GM23338 (cell line): ENCODE measurements at regions not wholly inside any gene's neighbourhood (a gene's known extent, or its start where the extent isn't known, plus 50 kb on each side); places are given as distances from the start of the nearest gene placed in this dataset.

Source experiments
- ATAC-seq: fragments of 200-7000 bp; cut with Tn5 transposase; 3 replicates; pipeline ENCODE4 v1.9.1; 2020
- DNase-seq: peaks from one replicate; pipeline ENCODE4 v3.0.0-alpha.2; 2015; ENCODE audit warnings: low spot score
- H2AFZ ChIP-seq: fragments of 200-600 bp; sonication (generic); 2 replicates; pipeline ENCODE4 v1.8.0; 2016; ENCODE audit warnings: antibody characterized with exemption, mild to moderate bottlenecking, moderate library complexity
- H3F3A ChIP-seq: fragments of 200-600 bp; sonication (generic); replicated peaks from 2 replicates; pipeline ENCODE4 v1.8.0; 2017; ENCODE audit warnings: antibody characterized with exemption, mixed run types, low read depth
- H3K27ac ChIP-seq: fragments of 200-600 bp; sonication (generic); 2 replicates; pipeline ENCODE4 v1.6.1; 2016; ENCODE audit warnings: low read depth
- H3K27me3 ChIP-seq: fragments of 200-600 bp; sonication (generic); 2 replicates; pipeline ENCODE4 v1.8.0; 2016; ENCODE audit warnings: mild to moderate bottlenecking, mixed run types, moderate library complexity; ENCODE audit not compliant: insufficient read depth
- H3K36me3 ChIP-seq: fragments of 200-600 bp; sonication (generic); 2 replicates; pipeline ENCODE4 v1.8.0; 2016; ENCODE audit warnings: mild to moderate bottlenecking; ENCODE audit not compliant: insufficient read depth
- H3K4me1 ChIP-seq: fragments of 200-600 bp; sonication (generic); 2 replicates; pipeline ENCODE4 v1.8.0; 2016; ENCODE audit warnings: mild to moderate bottlenecking, moderate library complexity; ENCODE audit not compliant: insufficient read depth
- H3K4me2 ChIP-seq: fragments of 200-600 bp; sonication (generic); 2 replicates; pipeline ENCODE4 v1.7.1; 2017; ENCODE audit warnings: mixed run types
- H3K4me3 ChIP-seq: fragments of 200-600 bp; sonication (generic); 2 replicates; pipeline ENCODE4 v1.6.1; 2016; ENCODE audit warnings: mixed run types
- H3K79me2 ChIP-seq: fragments of 200-600 bp; sonication (generic); replicated peaks from 2 replicates; pipeline ENCODE4 v1.8.0; 2017; ENCODE audit warnings: mild to moderate bottlenecking; ENCODE audit not compliant: insufficient read depth
- H3K9me2 ChIP-seq: fragments of 200-600 bp; sonication (generic); 2 replicates; pipeline ENCODE4 v1.8.0; 2017; ENCODE audit not compliant: insufficient read depth
- H4K20me1 ChIP-seq: fragments of 200-600 bp; sonication (generic); replicated peaks from 2 replicates; pipeline ENCODE4 v1.8.0; 2017; ENCODE audit warnings: mild to moderate bottlenecking; ENCODE audit not compliant: insufficient read depth
- H3K27ac Mint-ChIP-seq: 2 replicates; pipeline ENCODE4 v1.8.0; 2020; ENCODE audit warnings: inconsistent platforms, mild to moderate bottlenecking, moderate library complexity, mixed read lengths
- H3K27me3 Mint-ChIP-seq: 3 replicates; pipeline ENCODE4 v1.8.0; 2022; ENCODE audit warnings: low read depth, mild to moderate bottlenecking, moderate library complexity, mixed read lengths, inconsistent platforms; ENCODE audit not compliant: insufficient read depth, poor library complexity
- H3K36me3 Mint-ChIP-seq: 3 replicates; pipeline ENCODE4 v1.8.0; 2021; ENCODE audit warnings: low read depth, mild to moderate bottlenecking, inconsistent platforms, moderate library complexity, mixed read lengths
- H3K4me1 Mint-ChIP-seq: 3 replicates; pipeline ENCODE4 v1.8.0; 2020; ENCODE audit warnings: mild to moderate bottlenecking, inconsistent platforms, mixed read lengths
- H3K4me3 Mint-ChIP-seq: 3 replicates; pipeline ENCODE4 v1.8.0; 2021; ENCODE audit warnings: moderate library complexity, mild to moderate bottlenecking, inconsistent platforms, mixed read lengths
- H3K9me3 Mint-ChIP-seq: 3 replicates; pipeline ENCODE4 v1.8.0; 2020; ENCODE audit warnings: moderate library complexity, mild to moderate bottlenecking, inconsistent platforms, mixed read lengths
- CREB1 ChIP-seq: fragments of 250-450 bp; sonication (Bioruptor Pico); IDR thresholded peaks from 2 replicates; pipeline ENCODE4 v1.5.0; 2020; ENCODE audit warnings: low read depth, mild to moderate bottlenecking, moderate library complexity
- EZH2 ChIP-seq: fragments of 200-600 bp; sonication (generic); IDR thresholded peaks from one replicate; pipeline ENCODE4 v1.8.0; 2017; ENCODE audit warnings: antibody characterized with exemption, mild to moderate bottlenecking, low read depth; ENCODE audit not compliant: unreplicated experiment
- JUNB ChIP-seq: IDR thresholded peaks from one replicate; pipeline ENCODE4 v1.6.1; 2016; ENCODE audit warnings: antibody characterized with exemption; ENCODE audit not compliant: unreplicated experiment
- NANOG ChIP-seq: IDR thresholded peaks from 2 replicates; pipeline ENCODE4 v1.6.1; 2016; ENCODE audit warnings: antibody characterized with exemption, borderline replicate concordance
- STAT1 ChIP-seq: IDR thresholded peaks from one replicate; pipeline ENCODE4 v1.6.1; 2016; ENCODE audit warnings: antibody characterized with exemption; ENCODE audit not compliant: unreplicated experiment
- TF ChIP-seq, protein P1 (sequence below): IDR thresholded peaks from 2 replicates; pipeline ENCODE4 v1.6.1; 2016; ENCODE audit warnings: antibody characterized with exemption
- TF ChIP-seq, protein P2 (sequence below), 2 experiments: fragments of 200-600 bp in 1 of 2; sonication (generic) in 1 of 2; conservative IDR thresholded peaks; 2 replicates each; pipeline versions ENCODE4 v1.5.1 to v1.6.1; 2016 to 2017; ENCODE audit warnings: antibody characterized with exemption in 2 of 2, low read depth in 2 of 2, mild to moderate bottlenecking in 2 of 2, moderate library complexity in 1 of 2
- TF ChIP-seq, protein P3 (sequence below): fragments of 250-450 bp; sonication (Bioruptor Pico); IDR thresholded peaks from 2 replicates; pipeline ENCODE4 v1.5.0; 2020; ENCODE audit warnings: mild to moderate bottlenecking, moderate library complexity

DNA sequence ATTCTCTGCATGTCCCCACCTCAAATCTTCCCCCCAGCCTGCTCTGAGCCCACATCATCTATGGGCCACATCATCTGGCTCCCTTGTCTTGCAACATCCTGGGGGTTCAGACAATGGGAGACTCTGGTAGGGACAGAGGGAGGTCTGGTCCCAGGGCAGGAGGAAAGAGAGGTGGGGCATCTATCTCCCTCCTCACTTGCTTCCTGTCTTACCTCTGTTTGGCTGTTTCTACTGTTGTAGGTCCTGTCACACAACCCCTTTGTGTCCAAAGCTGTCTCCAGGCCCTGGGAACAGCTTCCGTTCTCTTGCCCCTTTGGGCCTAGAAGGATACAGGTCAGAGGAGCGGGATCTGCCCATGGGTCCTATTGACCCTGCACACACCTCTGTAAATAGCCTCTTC is 227.2 kb downstream of the NSG2 start (continued):
- TF ChIP-seq, protein P1, sequence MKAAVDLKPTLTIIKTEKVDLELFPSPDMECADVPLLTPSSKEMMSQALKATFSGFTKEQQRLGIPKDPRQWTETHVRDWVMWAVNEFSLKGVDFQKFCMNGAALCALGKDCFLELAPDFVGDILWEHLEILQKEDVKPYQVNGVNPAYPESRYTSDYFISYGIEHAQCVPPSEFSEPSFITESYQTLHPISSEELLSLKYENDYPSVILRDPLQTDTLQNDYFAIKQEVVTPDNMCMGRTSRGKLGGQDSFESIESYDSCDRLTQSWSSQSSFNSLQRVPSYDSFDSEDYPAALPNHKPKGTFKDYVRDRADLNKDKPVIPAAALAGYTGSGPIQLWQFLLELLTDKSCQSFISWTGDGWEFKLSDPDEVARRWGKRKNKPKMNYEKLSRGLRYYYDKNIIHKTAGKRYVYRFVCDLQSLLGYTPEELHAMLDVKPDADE = no peak

DNA sequence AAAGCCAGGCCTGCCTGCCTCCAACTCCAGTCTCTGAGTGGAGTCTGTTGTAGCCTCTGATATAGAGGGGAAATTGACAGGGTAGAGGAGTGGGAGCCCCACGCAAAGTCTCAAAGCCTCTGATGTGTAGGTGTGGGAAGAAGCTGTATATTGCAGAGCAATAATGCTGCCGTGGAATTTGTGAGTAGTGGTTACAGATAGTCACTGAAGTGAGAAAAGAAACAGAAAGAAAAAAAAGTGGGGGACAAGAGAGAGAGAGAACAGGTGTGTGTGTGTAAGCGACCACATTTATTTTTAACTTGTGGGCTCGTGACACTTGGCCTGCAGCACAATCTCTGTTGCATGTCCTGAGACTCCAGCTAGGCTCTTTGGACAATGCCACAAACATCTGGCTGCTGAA is 227.8 kb downstream of the NSG2 start:
- Histone ChIP-seq H3K79me2 (no peaks in the 10 kb centered on the region), H4K20me1 (no peaks in the 10 kb centered on the region), H3K27ac (no peak overlapping the region), H3K9me2 (no peaks in the 10 kb centered on the region), H3K36me3 (no peaks in the 10 kb centered on the region), H3K4me3 (no peak overlapping the region), H2AFZ (no peak overlapping the region), H3K27me3 (no peaks in the 10 kb centered on the region), H3K4me1 (no peaks in the 10 kb centered on the region), H3F3A (no peaks in the 10 kb centered on the region), H3K4me2 (no peak overlapping the region)
- DNase-seq = no peak
- Mint-ChIP-seq H3K27ac (no peak overlapping the region), H3K27me3 (peaks cover 6% of the 10 kb centered on the region), H3K9me3 (peaks cover 3% of the 10 kb centered on the region; the same call in 2 of the 3 replicates), H3K36me3 (no peaks in the 10 kb centered on the region), H3K4me1 (no peaks in the 10 kb centered on the region), H3K4me3 (no peak overlapping the region)
- TF ChIP-seq, protein P2, sequence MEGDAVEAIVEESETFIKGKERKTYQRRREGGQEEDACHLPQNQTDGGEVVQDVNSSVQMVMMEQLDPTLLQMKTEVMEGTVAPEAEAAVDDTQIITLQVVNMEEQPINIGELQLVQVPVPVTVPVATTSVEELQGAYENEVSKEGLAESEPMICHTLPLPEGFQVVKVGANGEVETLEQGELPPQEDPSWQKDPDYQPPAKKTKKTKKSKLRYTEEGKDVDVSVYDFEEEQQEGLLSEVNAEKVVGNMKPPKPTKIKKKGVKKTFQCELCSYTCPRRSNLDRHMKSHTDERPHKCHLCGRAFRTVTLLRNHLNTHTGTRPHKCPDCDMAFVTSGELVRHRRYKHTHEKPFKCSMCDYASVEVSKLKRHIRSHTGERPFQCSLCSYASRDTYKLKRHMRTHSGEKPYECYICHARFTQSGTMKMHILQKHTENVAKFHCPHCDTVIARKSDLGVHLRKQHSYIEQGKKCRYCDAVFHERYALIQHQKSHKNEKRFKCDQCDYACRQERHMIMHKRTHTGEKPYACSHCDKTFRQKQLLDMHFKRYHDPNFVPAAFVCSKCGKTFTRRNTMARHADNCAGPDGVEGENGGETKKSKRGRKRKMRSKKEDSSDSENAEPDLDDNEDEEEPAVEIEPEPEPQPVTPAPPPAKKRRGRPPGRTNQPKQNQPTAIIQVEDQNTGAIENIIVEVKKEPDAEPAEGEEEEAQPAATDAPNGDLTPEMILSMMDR (conservative IDR thresholded peaks at IDR 0.05; ENCODE audit: low read depth in 2 of 2) = no peak
- TF ChIP-seq EZH2 = no peak
- TF ChIP-seq, protein P3, sequence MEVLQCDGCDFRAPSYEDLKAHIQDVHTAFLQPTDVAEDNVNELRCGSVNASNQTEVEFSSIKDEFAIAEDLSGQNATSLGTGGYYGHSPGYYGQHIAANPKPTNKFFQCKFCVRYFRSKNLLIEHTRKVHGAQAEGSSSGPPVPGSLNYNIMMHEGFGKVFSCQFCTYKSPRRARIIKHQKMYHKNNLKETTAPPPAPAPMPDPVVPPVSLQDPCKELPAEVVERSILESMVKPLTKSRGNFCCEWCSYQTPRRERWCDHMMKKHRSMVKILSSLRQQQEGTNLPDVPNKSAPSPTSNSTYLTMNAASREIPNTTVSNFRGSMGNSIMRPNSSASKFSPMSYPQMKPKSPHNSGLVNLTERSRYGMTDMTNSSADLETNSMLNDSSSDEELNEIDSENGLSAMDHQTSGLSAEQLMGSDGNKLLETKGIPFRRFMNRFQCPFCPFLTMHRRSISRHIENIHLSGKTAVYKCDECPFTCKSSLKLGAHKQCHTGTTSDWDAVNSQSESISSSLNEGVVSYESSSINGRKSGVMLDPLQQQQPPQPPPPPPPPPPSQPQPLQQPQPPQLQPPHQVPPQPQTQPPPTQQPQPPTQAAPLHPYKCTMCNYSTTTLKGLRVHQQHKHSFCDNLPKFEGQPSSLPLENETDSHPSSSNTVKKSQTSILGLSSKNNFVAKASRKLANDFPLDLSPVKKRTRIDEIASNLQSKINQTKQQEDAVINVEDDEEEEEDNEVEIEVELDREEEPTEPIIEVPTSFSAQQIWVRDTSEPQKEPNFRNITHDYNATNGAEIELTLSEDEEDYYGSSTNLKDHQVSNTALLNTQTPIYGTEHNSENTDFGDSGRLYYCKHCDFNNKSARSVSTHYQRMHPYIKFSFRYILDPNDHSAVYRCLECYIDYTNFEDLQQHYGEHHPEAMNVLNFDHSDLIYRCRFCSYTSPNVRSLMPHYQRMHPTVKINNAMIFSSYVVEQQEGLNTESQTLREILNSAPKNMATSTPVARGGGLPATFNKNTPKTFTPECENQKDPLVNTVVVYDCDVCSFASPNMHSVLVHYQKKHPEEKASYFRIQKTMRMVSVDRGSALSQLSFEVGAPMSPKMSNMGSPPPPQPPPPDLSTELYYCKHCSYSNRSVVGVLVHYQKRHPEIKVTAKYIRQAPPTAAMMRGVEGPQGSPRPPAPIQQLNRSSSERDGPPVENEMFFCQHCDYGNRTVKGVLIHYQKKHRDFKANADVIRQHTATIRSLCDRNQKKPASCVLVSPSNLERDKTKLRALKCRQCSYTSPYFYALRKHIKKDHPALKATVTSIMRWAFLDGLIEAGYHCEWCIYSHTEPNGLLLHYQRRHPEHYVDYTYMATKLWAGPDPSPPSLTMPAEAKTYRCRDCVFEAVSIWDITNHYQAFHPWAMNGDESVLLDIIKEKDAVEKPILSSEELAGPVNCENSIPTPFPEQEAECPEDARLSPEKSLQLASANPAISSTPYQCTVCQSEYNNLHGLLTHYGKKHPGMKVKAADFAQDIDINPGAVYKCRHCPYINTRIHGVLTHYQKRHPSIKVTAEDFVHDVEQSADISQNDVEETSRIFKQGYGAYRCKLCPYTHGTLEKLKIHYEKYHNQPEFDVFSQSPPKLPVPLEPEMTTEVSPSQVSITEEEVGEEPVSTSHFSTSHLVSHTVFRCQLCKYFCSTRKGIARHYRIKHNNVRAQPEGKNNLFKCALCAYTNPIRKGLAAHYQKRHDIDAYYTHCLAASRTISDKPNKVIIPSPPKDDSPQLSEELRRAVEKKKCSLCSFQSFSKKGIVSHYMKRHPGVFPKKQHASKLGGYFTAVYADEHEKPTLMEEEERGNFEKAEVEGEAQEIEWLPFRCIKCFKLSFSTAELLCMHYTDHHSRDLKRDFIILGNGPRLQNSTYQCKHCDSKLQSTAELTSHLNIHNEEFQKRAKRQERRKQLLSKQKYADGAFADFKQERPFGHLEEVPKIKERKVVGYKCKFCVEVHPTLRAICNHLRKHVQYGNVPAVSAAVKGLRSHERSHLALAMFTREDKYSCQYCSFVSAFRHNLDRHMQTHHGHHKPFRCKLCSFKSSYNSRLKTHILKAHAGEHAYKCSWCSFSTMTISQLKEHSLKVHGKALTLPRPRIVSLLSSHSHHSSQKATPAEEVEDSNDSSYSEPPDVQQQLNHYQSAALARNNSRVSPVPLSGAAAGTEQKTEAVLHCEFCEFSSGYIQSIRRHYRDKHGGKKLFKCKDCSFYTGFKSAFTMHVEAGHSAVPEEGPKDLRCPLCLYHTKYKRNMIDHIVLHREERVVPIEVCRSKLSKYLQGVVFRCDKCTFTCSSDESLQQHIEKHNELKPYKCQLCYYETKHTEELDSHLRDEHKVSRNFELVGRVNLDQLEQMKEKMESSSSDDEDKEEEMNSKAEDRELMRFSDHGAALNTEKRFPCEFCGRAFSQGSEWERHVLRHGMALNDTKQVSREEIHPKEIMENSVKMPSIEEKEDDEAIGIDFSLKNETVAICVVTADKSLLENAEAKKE = no peak
- TF ChIP-seq, protein P1 = no peak
- TF ChIP-seq CREB1 (CRISPR knock-in tag) = no peak
- no peak for TF ChIP-seq NANOG
- TF ChIP-seq JUNB = no peak
- TF ChIP-seq STAT1 = no peak
- ATAC-seq = no peak
